ENCODE measurements at regions not wholly inside any gene's neighbourhood (a gene's known extent, or its start where the extent isn't known, plus 50 kb on each side); places are given as distances from the start of the nearest gene placed in this dataset.

- no peak overlapping the region for H3K27ac ChIP-seq (ENCODE audit: low read length)
- no CpG with 5 or more reads among the region's 13 CpGs for WGBS (ENCODE audit: insufficient coverage, low lambda C conversion rate)
Observed at GRCh38 chr6:168870982-168871381, 382.7 kb downstream of the THBS2 start.

GRCh38 chr6:168867247-168868102, 386.2 kb downstream of the THBS2 start:
- WGBS (ENCODE audit: insufficient coverage, low lambda C conversion rate) = no CpG with 5 or more reads among the region's 23 CpGs
- Histone ChIP-seq H3K4me1 (ENCODE audit: control insufficient read depth, insufficient read depth, low read length) (no peaks in the 10 kb centered on the region), H3K9me3 (ENCODE audit: control insufficient read depth, low read depth, low read length) (no peaks in the 10 kb centered on the region), H3K4me3 (ENCODE audit: low read length) (no peak overlapping the region), H3K27me3 (ENCODE audit: control insufficient read depth, insufficient read depth, low read length) (peaks cover 3% of the 10 kb centered on the region), H3K27ac (ENCODE audit: low read length) (no peak overlapping the region), H3K36me3 (ENCODE audit: control insufficient read depth, insufficient read depth, low read length) (no peaks in the 10 kb centered on the region)
- no peak for DNase-seq

More at GRCh38 chr6:168870982-168871381, 382.7 kb downstream of the THBS2 start:
- H3K4me3 ChIP-seq (ENCODE audit: low read length) = no peak overlapping the region
- no peaks in the 10 kb centered on the region for H3K9me3 ChIP-seq (ENCODE audit: control insufficient read depth, low read depth, low read length)
- H3K4me1 ChIP-seq (ENCODE audit: control insufficient read depth, insufficient read depth, low read length) = no peaks in the 10 kb centered on the region
- H3K36me3 ChIP-seq (ENCODE audit: control insufficient read depth, insufficient read depth, low read length) = no peaks in the 10 kb centered on the region
- DNase-seq = no peak
- H3K27me3 ChIP-seq (ENCODE audit: control insufficient read depth, insufficient read depth, low read length) = peaks cover 2% of the 10 kb centered on the region

GRCh38 chr6:168866534-168866933, 387.1 kb downstream of the THBS2 start:
- no CpG with 5 or more reads among the region's 5 CpGs for WGBS (ENCODE audit: insufficient coverage, low lambda C conversion rate)
- Histone ChIP-seq H3K36me3 (ENCODE audit: control insufficient read depth, insufficient read depth, low read length) (no peaks in the 10 kb centered on the region), H3K4me3 (ENCODE audit: low read length) (no peak overlapping the region), H3K27ac (ENCODE audit: low read length) (no peak overlapping the region), H3K27me3 (ENCODE audit: control insufficient read depth, insufficient read depth, low read length) (peaks cover 3% of the 10 kb centered on the region), H3K4me1 (ENCODE audit: control insufficient read depth, insufficient read depth, low read length) (no peaks in the 10 kb centered on the region), H3K9me3 (ENCODE audit: control insufficient read depth, low read depth, low read length) (no peaks in the 10 kb centered on the region)
- DNase-seq = no peak

GRCh38 chr6:168865522-168865921, 388.1 kb downstream of the THBS2 start:
- DNase-seq = no peak
- H3K4me3 ChIP-seq (ENCODE audit: low read length) = no peak overlapping the region
- no peaks in the 10 kb centered on the region for H3K9me3 ChIP-seq (ENCODE audit: control insufficient read depth, low read depth, low read length)
- H3K4me1 ChIP-seq (ENCODE audit: control insufficient read depth, insufficient read depth, low read length) = no peaks in the 10 kb centered on the region
- H3K27me3 ChIP-seq (ENCODE audit: control insufficient read depth, insufficient read depth, low read length) = peaks cover 3% of the 10 kb centered on the region
- no peak overlapping the region for H3K27ac ChIP-seq (ENCODE audit: low read length)
- 89% methylated on average over 2 of the region's 4 CpGs for WGBS (ENCODE audit: insufficient coverage, low lambda C conversion rate)
- no peaks in the 10 kb centered on the region for H3K36me3 ChIP-seq (ENCODE audit: control insufficient read depth, insufficient read depth, low read length)

GRCh38 chr6:168864541-168865460, 388.8 kb downstream of the THBS2 start:
- WGBS (ENCODE audit: insufficient coverage, low lambda C conversion rate) = 84% methylated on average over 3 of the region's 7 CpGs
- Histone ChIP-seq H3K27me3 (ENCODE audit: control insufficient read depth, insufficient read depth, low read length) (peaks cover 3% of the 10 kb centered on the region), H3K27ac (ENCODE audit: low read length) (no peak overlapping the region), H3K4me3 (ENCODE audit: low read length) (no peak overlapping the region), H3K4me1 (ENCODE audit: control insufficient read depth, insufficient read depth, low read length) (no peaks in the 10 kb centered on the region), H3K36me3 (ENCODE audit: control insufficient read depth, insufficient read depth, low read length) (no peaks in the 10 kb centered on the region), H3K9me3 (ENCODE audit: control insufficient read depth, low read depth, low read length) (no peaks in the 10 kb centered on the region)
- DNase-seq = no peak

- no peak overlapping the region for H3K27ac ChIP-seq (ENCODE audit: low read length)
Observed at GRCh38 chr6:168863467-168863866, 390.2 kb downstream of the THBS2 start.

GRCh38 chr6:168862346-168862980, 391.2 kb downstream of the THBS2 start:
- Histone ChIP-seq H3K27ac (ENCODE audit: low read length) (no peak overlapping the region), H3K4me1 (ENCODE audit: control insufficient read depth, insufficient read depth, low read length) (no peaks in the 10 kb centered on the region), H3K27me3 (ENCODE audit: control insufficient read depth, insufficient read depth, low read length) (peaks cover 3% of the 10 kb centered on the region), H3K36me3 (ENCODE audit: control insufficient read depth, insufficient read depth, low read length) (no peaks in the 10 kb centered on the region), H3K9me3 (ENCODE audit: control insufficient read depth, low read depth, low read length) (no peaks in the 10 kb centered on the region), H3K4me3 (ENCODE audit: low read length) (no peak overlapping the region)
- DNase-seq = no peak
- no CpG with 5 or more reads among the region's 10 CpGs for WGBS (ENCODE audit: insufficient coverage, low lambda C conversion rate)

More at GRCh38 chr6:168863467-168863866, 390.2 kb downstream of the THBS2 start:
- Histone ChIP-seq H3K36me3 (ENCODE audit: control insufficient read depth, insufficient read depth, low read length) (no peaks in the 10 kb centered on the region), H3K4me1 (ENCODE audit: control insufficient read depth, insufficient read depth, low read length) (no peaks in the 10 kb centered on the region), H3K4me3 (ENCODE audit: low read length) (no peak overlapping the region), H3K27me3 (ENCODE audit: control insufficient read depth, insufficient read depth, low read length) (peaks cover 3% of the 10 kb centered on the region), H3K9me3 (ENCODE audit: control insufficient read depth, low read depth, low read length) (no peaks in the 10 kb centered on the region)
- 91% methylated on average over 4 of the region's 4 CpGs for WGBS (ENCODE audit: insufficient coverage, low lambda C conversion rate)
- DNase-seq = no peak

GRCh38 chr6:168860987-168861386, 392.7 kb downstream of the THBS2 start:
- peaks cover 3% of the 10 kb centered on the region for H3K27me3 ChIP-seq (ENCODE audit: control insufficient read depth, insufficient read depth, low read length)
- no peak overlapping the region for H3K27ac ChIP-seq (ENCODE audit: low read length)
- H3K4me1 ChIP-seq (ENCODE audit: control insufficient read depth, insufficient read depth, low read length) = no peaks in the 10 kb centered on the region
- H3K4me3 ChIP-seq (ENCODE audit: low read length) = no peak overlapping the region
- no peak for DNase-seq
- no peaks in the 10 kb centered on the region for H3K9me3 ChIP-seq (ENCODE audit: control insufficient read depth, low read depth, low read length)
- H3K36me3 ChIP-seq (ENCODE audit: control insufficient read depth, insufficient read depth, low read length) = no peaks in the 10 kb centered on the region
- WGBS (ENCODE audit: insufficient coverage, low lambda C conversion rate) = no CpG with 5 or more reads among the region's 26 CpGs

- Histone ChIP-seq H3K4me3 (ENCODE audit: low read length) (no peak overlapping the region), H3K4me1 (ENCODE audit: control insufficient read depth, insufficient read depth, low read length) (no peaks in the 10 kb centered on the region), H3K27ac (ENCODE audit: low read length) (no peak overlapping the region), H3K9me3 (ENCODE audit: control insufficient read depth, low read depth, low read length) (no peaks in the 10 kb centered on the region), H3K36me3 (ENCODE audit: control insufficient read depth, insufficient read depth, low read length) (no peaks in the 10 kb centered on the region), H3K27me3 (ENCODE audit: control insufficient read depth, insufficient read depth, low read length) (peaks cover 3% of the 10 kb centered on the region)
- WGBS (ENCODE audit: insufficient coverage, low lambda C conversion rate) = no CpG with 5 or more reads among the region's 16 CpGs
- no peak for DNase-seq
Observed at GRCh38 chr6:168860341-168860740, 393.3 kb downstream of the THBS2 start.

- Histone ChIP-seq H3K27me3 (ENCODE audit: control insufficient read depth, insufficient read depth, low read length) (peaks cover 3% of the 10 kb centered on the region), H3K9me3 (ENCODE audit: control insufficient read depth, low read depth, low read length) (no peaks in the 10 kb centered on the region), H3K36me3 (ENCODE audit: control insufficient read depth, insufficient read depth, low read length) (no peaks in the 10 kb centered on the region), H3K4me3 (ENCODE audit: low read length) (no peak overlapping the region), H3K4me1 (ENCODE audit: control insufficient read depth, insufficient read depth, low read length) (no peaks in the 10 kb centered on the region), H3K27ac (ENCODE audit: low read length) (no peak overlapping the region)
- WGBS (ENCODE audit: insufficient coverage, low lambda C conversion rate) = 80% methylated on average over 1 of the region's 3 CpGs
- DNase-seq = no peak
Observed at GRCh38 chr6:168858926-168859325, 394.7 kb downstream of the THBS2 start.
